ENCODE measurements at regions not wholly inside any gene's neighbourhood (a gene's known extent, or its start where the extent isn't known, plus 50 kb on each side); places are given as distances from the start of the nearest gene placed in this dataset.

GRCh38 chr2:241977557-241978300 lies 108.2 kb downstream of the RTP5 start:
- H3K4me3 Mint-ChIP-seq (ENCODE audit: unreplicated experiment), result no peak overlapping the region
- DNase-seq, result no peak
- no peak overlapping the region for H3K27ac Mint-ChIP-seq (ENCODE audit: unreplicated experiment)

GRCh38 chr2:241978670-241979069 lies 109.1 kb downstream of the RTP5 start:
- H3K4me3 Mint-ChIP-seq (ENCODE audit: unreplicated experiment), result no peak overlapping the region
- DNase-seq, result no peak
- no peaks in the 10 kb centered on the region for H3K4me1 Mint-ChIP-seq (ENCODE audit: low read depth, unreplicated experiment)
- H3K27ac Mint-ChIP-seq (ENCODE audit: unreplicated experiment), result no peak overlapping the region
- peaks cover 5% of the 10 kb centered on the region for H3K36me3 Mint-ChIP-seq (ENCODE audit: unreplicated experiment)
- TF ChIP-seq, protein P1, sequence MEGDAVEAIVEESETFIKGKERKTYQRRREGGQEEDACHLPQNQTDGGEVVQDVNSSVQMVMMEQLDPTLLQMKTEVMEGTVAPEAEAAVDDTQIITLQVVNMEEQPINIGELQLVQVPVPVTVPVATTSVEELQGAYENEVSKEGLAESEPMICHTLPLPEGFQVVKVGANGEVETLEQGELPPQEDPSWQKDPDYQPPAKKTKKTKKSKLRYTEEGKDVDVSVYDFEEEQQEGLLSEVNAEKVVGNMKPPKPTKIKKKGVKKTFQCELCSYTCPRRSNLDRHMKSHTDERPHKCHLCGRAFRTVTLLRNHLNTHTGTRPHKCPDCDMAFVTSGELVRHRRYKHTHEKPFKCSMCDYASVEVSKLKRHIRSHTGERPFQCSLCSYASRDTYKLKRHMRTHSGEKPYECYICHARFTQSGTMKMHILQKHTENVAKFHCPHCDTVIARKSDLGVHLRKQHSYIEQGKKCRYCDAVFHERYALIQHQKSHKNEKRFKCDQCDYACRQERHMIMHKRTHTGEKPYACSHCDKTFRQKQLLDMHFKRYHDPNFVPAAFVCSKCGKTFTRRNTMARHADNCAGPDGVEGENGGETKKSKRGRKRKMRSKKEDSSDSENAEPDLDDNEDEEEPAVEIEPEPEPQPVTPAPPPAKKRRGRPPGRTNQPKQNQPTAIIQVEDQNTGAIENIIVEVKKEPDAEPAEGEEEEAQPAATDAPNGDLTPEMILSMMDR (IDR thresholded peaks at IDR 0.05; ENCODE audit: partially characterized antibody, unreplicated experiment), result no peak
- H3K9me3 Mint-ChIP-seq (ENCODE audit: unreplicated experiment), result peaks cover 2% of the 10 kb centered on the region
- H3K27me3 Mint-ChIP-seq (ENCODE audit: unreplicated experiment), result no peaks in the 10 kb centered on the region

More at GRCh38 chr2:241977557-241978300, 108.2 kb downstream of the RTP5 start:
- TF ChIP-seq, protein P1 (IDR thresholded peaks at IDR 0.05; ENCODE audit: partially characterized antibody, unreplicated experiment), result no peak
- Mint-ChIP-seq H3K27me3 (ENCODE audit: unreplicated experiment) (no peaks in the 10 kb centered on the region), H3K36me3 (ENCODE audit: unreplicated experiment) (peaks cover 13% of the 10 kb centered on the region), H3K9me3 (ENCODE audit: unreplicated experiment) (peaks cover 2% of the 10 kb centered on the region), H3K4me1 (ENCODE audit: low read depth, unreplicated experiment) (no peaks in the 10 kb centered on the region)

DNA sequence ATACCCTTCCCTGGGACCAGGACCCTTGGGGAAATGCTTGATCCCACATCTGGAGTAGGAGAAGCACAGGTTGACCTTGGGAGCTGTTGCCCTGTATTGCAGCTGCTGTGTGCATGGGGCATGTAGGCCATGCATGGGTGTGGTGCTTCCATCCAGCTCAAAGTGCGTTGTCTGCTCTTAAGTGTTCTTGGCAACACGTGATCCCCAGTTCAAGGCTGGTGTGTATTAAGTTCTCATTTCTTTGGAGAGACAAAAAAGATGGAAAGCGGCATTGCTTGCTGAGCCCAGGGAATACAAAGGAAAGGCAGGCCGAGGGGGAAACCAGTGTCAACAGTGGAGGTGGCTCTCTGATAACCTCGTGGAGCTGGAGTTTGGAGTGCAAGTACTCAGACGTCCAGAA lies 110.7 kb downstream of the RTP5 start:
- no peak for DNase-seq
- Mint-ChIP-seq H3K27me3 (ENCODE audit: unreplicated experiment) (peaks cover 1% of the 10 kb centered on the region), H3K27ac (ENCODE audit: unreplicated experiment) (no peak overlapping the region), H3K4me1 (ENCODE audit: low read depth, unreplicated experiment) (no peaks in the 10 kb centered on the region), H3K4me3 (ENCODE audit: unreplicated experiment) (no peak overlapping the region), H3K9me3 (ENCODE audit: unreplicated experiment) (peaks cover 2% of the 10 kb centered on the region), H3K36me3 (ENCODE audit: unreplicated experiment) (peaks cover 5% of the 10 kb centered on the region)
- TF ChIP-seq, protein P1 (IDR thresholded peaks at IDR 0.05; ENCODE audit: partially characterized antibody, unreplicated experiment), result no peak

- H3K27ac Mint-ChIP-seq (ENCODE audit: unreplicated experiment), result no peak overlapping the region
- H3K4me1 Mint-ChIP-seq (ENCODE audit: low read depth, unreplicated experiment), result no peaks in the 10 kb centered on the region
- H3K27me3 Mint-ChIP-seq (ENCODE audit: unreplicated experiment), result peaks cover 1% of the 10 kb centered on the region
- no peaks in the 10 kb centered on the region for H3K9me3 Mint-ChIP-seq (ENCODE audit: unreplicated experiment)
- TF ChIP-seq, protein P1 (IDR thresholded peaks at IDR 0.05; ENCODE audit: partially characterized antibody, unreplicated experiment), result no peak
- H3K4me3 Mint-ChIP-seq (ENCODE audit: unreplicated experiment), result no peak overlapping the region
- H3K36me3 Mint-ChIP-seq (ENCODE audit: unreplicated experiment), result peaks cover 5% of the 10 kb centered on the region
- no peak for DNase-seq
These were observed 111.7 kb downstream of the RTP5 start for GRCh38 chr2:241981076-241981700.
